Trophoblast cell (in vitro differentiated cells and primary cell): ENCODE measurements at regions not wholly inside any gene's neighbourhood (a gene's known extent, or its start where the extent isn't known, plus 50 kb on each side); places are given as distances from the start of the nearest gene placed in this dataset.

Experiments used
- DNase-seq, 2 donors: peaks; one replicate each; pipeline ENCODE4 v3.0.0-alpha.2; 2016
- H2AFZ ChIP-seq: 2 replicates; pipeline ENCODE4 v1.6.1; 2013; ENCODE audit warnings: low read length, moderate library complexity, mild to moderate bottlenecking; ENCODE audit not compliant: insufficient read depth, poor library complexity
- H2AK5ac ChIP-seq: 2 replicates; pipeline ENCODE4 v1.6.1; 2013; ENCODE audit warnings: mild to moderate bottlenecking, low read length
- H2BK120ac ChIP-seq: 2 replicates; pipeline ENCODE4 v1.6.1; 2013; ENCODE audit warnings: low read length, mild to moderate bottlenecking, moderate library complexity; ENCODE audit not compliant: insufficient read depth, poor library complexity
- H2BK12ac ChIP-seq: 2 replicates; pipeline ENCODE4 v1.6.1; 2013; ENCODE audit warnings: mild to moderate bottlenecking, low read length, moderate library complexity
- H2BK5ac ChIP-seq: 2 replicates; pipeline ENCODE4 v1.6.1; 2013; ENCODE audit warnings: low read length, low read depth, moderate library complexity, mild to moderate bottlenecking; ENCODE audit not compliant: poor library complexity
- H3K14ac ChIP-seq: 2 replicates; pipeline ENCODE4 v1.6.1; 2013; ENCODE audit warnings: mild to moderate bottlenecking, low read length
- H3K18ac ChIP-seq: 2 replicates; pipeline ENCODE4 v1.6.1; 2013; ENCODE audit warnings: mild to moderate bottlenecking, low read length
- H3K23ac ChIP-seq: 2 replicates; pipeline ENCODE4 v1.6.1; 2013; ENCODE audit warnings: low read length
- H3K27ac ChIP-seq: 2 replicates; pipeline ENCODE4 v1.5.1; 2013; ENCODE audit warnings: low read depth, mild to moderate bottlenecking, inconsistent platforms, low read length, moderate library complexity
- H3K27me3 ChIP-seq: 2 replicates; pipeline ENCODE4 v1.6.1; 2013; ENCODE audit warnings: inconsistent platforms, mild to moderate bottlenecking, low read length, moderate library complexity; ENCODE audit not compliant: insufficient read depth
- H3K36me3 ChIP-seq, 2 experiments: 1 replicate in 1 of 2; 2 replicates in 1 of 2; pipeline ENCODE4 v1.6.1; 2013; ENCODE audit warnings: low read length in 2 of 2, mild to moderate bottlenecking in 2 of 2, moderate library complexity in 1 of 2; ENCODE audit not compliant: insufficient read depth in 2 of 2, control insufficient read depth in 1 of 2
- H3K4ac ChIP-seq: 2 replicates; pipeline ENCODE4 v1.6.1; 2013; ENCODE audit warnings: low read depth, mild to moderate bottlenecking, low read length, moderate library complexity
- H3K4me1 ChIP-seq, 2 experiments: 1 replicate in 1 of 2; 2 replicates in 1 of 2; pipeline ENCODE4 v1.6.1; 2013; ENCODE audit warnings: low read length in 2 of 2, mild to moderate bottlenecking in 2 of 2, moderate library complexity in 1 of 2; ENCODE audit not compliant: insufficient read depth in 2 of 2, control insufficient read depth in 1 of 2
- H3K4me2 ChIP-seq: 2 replicates; pipeline ENCODE4 v1.6.1; 2013; ENCODE audit warnings: inconsistent platforms, mild to moderate bottlenecking, low read length, moderate library complexity
- H3K4me3 ChIP-seq: 2 replicates; pipeline ENCODE4 v1.5.1; 2013; ENCODE audit warnings: mild to moderate bottlenecking, low read depth, low read length, inconsistent platforms
- H3K79me1 ChIP-seq: one replicate; pipeline ENCODE4 v1.6.1; 2013; ENCODE audit warnings: low read length
- H3K79me2 ChIP-seq: 2 replicates; pipeline ENCODE4 v1.6.1; 2013; ENCODE audit warnings: low read length, mild to moderate bottlenecking; ENCODE audit not compliant: control insufficient read depth, insufficient read depth, poor library complexity
- H3K9ac ChIP-seq: 2 replicates; pipeline ENCODE4 v1.6.1; 2013; ENCODE audit warnings: mild to moderate bottlenecking, low read length
- H3K9me3 ChIP-seq: 2 replicates; pipeline ENCODE4 v1.6.1; 2013; ENCODE audit warnings: low read depth, mild to moderate bottlenecking, control low read depth, inconsistent platforms, low read length; ENCODE audit not compliant: insufficient read depth
- H4K12ac ChIP-seq: 2 replicates; pipeline ENCODE4 v1.6.1; 2013; ENCODE audit warnings: low read depth, mild to moderate bottlenecking, low read length, moderate library complexity
- H4K8ac ChIP-seq: 2 replicates; pipeline ENCODE4 v1.6.1; 2013; ENCODE audit warnings: low read depth, mild to moderate bottlenecking, low read length, moderate library complexity
- H4K91ac ChIP-seq: one replicate; pipeline ENCODE4 v1.6.1; 2013; ENCODE audit warnings: low read depth, mild to moderate bottlenecking, low read length, moderate library complexity
- WGBS: extraction: QIAGEN DNeasy Blood & Tissue Kit; methylation state at CpG from one replicate; pipeline ENCODE4 v1.1.7; 2013; ENCODE audit warnings: missing lambda C conversion rate; ENCODE audit not compliant: insufficient read length, insufficient coverage; ENCODE audit errors: extremely low coverage; 5-methylcytosine and 5-hydroxymethylcytosine counted together

DNA sequence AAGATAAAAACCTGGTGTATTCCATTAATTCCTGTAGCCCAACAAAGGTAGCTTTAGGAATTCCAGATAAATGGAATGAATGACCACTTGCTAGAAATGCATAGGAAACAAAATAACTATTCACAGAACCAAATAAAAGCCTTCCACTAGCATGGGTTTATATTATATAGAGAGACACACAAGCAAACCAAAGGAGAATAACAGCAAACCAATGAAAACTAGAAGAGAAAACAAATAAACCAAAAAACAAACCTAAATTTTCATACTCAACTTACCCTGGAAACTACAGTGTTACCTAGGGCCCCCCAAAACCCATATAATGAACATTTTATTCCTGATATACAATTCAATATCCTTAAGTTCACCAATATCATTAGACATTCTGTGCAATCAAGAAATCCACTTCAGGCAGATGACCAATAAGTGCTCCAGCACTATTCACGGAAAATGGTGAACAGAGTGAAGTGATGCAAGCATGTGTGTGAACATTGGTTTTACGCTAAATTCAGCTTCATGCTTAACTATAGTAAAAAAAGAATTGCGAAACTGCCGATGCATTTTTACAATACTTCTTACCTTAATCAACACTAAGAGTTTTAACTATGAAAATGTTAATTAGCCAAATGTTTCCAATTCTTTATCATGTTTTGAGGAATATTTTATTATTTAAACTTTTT lies 1108.4 kb upstream of the TMEM132C start:
- Histone ChIP-seq H2BK12ac (no peak overlapping the region), H3K27me3 (no peaks in the 10 kb centered on the region), H3K4me3 (no peak overlapping the region), H2AK5ac (no peak overlapping the region), H4K8ac (no peak overlapping the region), H3K9me3 (no peaks in the 10 kb centered on the region), H3K4me1 (peaks cover 5% of the 10 kb centered on the region in 2 experiments), H3K79me1 (peaks cover 4% of the 10 kb centered on the region), H2AFZ (no peak overlapping the region), H3K23ac (no peak overlapping the region), H4K12ac (no peak overlapping the region), H3K18ac (no peak overlapping the region), H3K4ac (no peak overlapping the region), H3K36me3 (no peaks in the 10 kb centered on the region), H3K27ac (no peak overlapping the region), H4K91ac (no peak overlapping the region), H2BK120ac (no peak overlapping the region), H3K4me2 (no peak overlapping the region), H3K9ac (no peak overlapping the region), H3K14ac (no peak overlapping the region), H2BK5ac (no peak overlapping the region), H3K79me2 (no peaks in the 10 kb centered on the region)
- no CpG with 5 or more reads among the region's 4 CpGs for WGBS
- DNase-seq = no peak

DNA sequence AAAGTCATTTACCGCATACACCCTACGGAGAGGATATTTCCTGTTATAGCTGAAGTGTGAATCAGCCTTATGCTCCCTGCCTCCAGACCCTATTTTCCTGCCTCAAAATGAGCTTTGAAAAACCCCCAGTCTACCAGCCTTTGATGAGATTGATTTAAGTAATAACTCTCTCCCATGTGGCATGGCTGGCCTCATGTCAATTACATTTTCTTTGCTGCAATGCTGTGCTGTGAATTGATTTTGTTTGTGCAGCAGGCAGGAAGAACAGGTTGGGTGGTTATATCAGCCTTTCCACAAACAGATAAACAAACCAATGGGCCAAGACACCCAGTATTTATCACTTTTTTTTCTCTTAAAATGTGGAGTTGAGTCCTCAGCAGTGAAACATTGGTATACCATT lies 1105.5 kb upstream of the TMEM132C start:
- Histone ChIP-seq H3K27ac (no peak overlapping the region), H2BK120ac (no peak overlapping the region), H4K8ac (no peak overlapping the region), H2AK5ac (no peak overlapping the region), H3K27me3 (no peaks in the 10 kb centered on the region), H3K23ac (no peak overlapping the region), H2BK5ac (no peak overlapping the region), H3K9me3 (no peaks in the 10 kb centered on the region), H4K91ac (no peak overlapping the region), H3K4ac (no peak overlapping the region), H3K4me2 (no peak overlapping the region), H3K79me1 (peaks cover 9% of the 10 kb centered on the region), H3K9ac (no peak overlapping the region), H2BK12ac (no peak overlapping the region), H3K79me2 (no peaks in the 10 kb centered on the region), H3K4me1 (peaks cover 5 to 7% of the 10 kb centered on the region in 2 experiments), H3K14ac (no peak overlapping the region), H3K18ac (no peak overlapping the region), H4K12ac (no peak overlapping the region), H3K4me3 (no peak overlapping the region), H3K36me3 (no peaks in the 10 kb centered on the region), H2AFZ (no peak overlapping the region)
- WGBS = no CpG with 5 or more reads among the region's 2 CpGs
- no peak for DNase-seq

GRCh38 chr12:127162307-127162706 lies 1104.7 kb upstream of the TMEM132C start:
- Histone ChIP-seq H2BK120ac (no peak overlapping the region), H3K4me3 (no peak overlapping the region), H4K8ac (no peak overlapping the region), H3K79me1 (peaks cover 4% of the 10 kb centered on the region), H3K23ac (no peak overlapping the region), H3K9me3 (no peaks in the 10 kb centered on the region), H3K14ac (no peak overlapping the region), H3K27me3 (no peaks in the 10 kb centered on the region), H3K4me2 (no peak overlapping the region), H2BK12ac (no peak overlapping the region), H4K91ac (no peak overlapping the region), H2AK5ac (no peak overlapping the region), H3K79me2 (no peaks in the 10 kb centered on the region), H3K18ac (no peak overlapping the region), H3K4ac (no peak overlapping the region), H2BK5ac (no peak overlapping the region), H3K36me3 (no peaks in the 10 kb centered on the region), H4K12ac (no peak overlapping the region), H3K9ac (no peak overlapping the region), H3K27ac (no peak overlapping the region), H2AFZ (no peak overlapping the region), H3K4me1 (peaks cover 5 to 7% of the 10 kb centered on the region in 2 experiments)
- DNase-seq = no peak
- no CpG with 5 or more reads among the region's 2 CpGs for WGBS

GRCh38 chr12:127162902-127163301 lies 1104.1 kb upstream of the TMEM132C start:
- Histone ChIP-seq H3K27ac (no peak overlapping the region), H3K79me2 (no peaks in the 10 kb centered on the region)

More at GRCh38 chr12:127162902-127163301, 1104.1 kb upstream of the TMEM132C start:
- no peak overlapping the region for H2BK5ac ChIP-seq
- H3K4me3 ChIP-seq = no peak overlapping the region
- no CpG with 5 or more reads among the region's 1 CpG for WGBS
- H2AFZ ChIP-seq = no peak overlapping the region
- H3K18ac ChIP-seq = no peak overlapping the region
- DNase-seq = no peak
- H3K27me3 ChIP-seq = no peaks in the 10 kb centered on the region
- peaks cover 4% of the 10 kb centered on the region for H3K79me1 ChIP-seq
- H2AK5ac ChIP-seq = no peak overlapping the region
- no peak overlapping the region for H4K8ac ChIP-seq
- peaks cover 2 to 4% of the 10 kb centered on the region in 2 experiments for H3K4me1 ChIP-seq
- H3K9ac ChIP-seq = no peak overlapping the region
- no peaks in the 10 kb centered on the region for H3K36me3 ChIP-seq
- H4K91ac ChIP-seq = no peak overlapping the region
- no peak overlapping the region for H4K12ac ChIP-seq
- no peak overlapping the region for H2BK12ac ChIP-seq
- no peak overlapping the region for H3K14ac ChIP-seq
- no peak overlapping the region for H3K4ac ChIP-seq
- H3K4me2 ChIP-seq = no peak overlapping the region
- H2BK120ac ChIP-seq = no peak overlapping the region
- no peak overlapping the region for H3K23ac ChIP-seq
- no peaks in the 10 kb centered on the region for H3K9me3 ChIP-seq
